RCC 7860 (cell line): ENCODE measurements at regions not wholly inside any gene's neighbourhood (a gene's known extent, or its start where the extent isn't known, plus 50 kb on each side); places are given as distances from the start of the nearest gene placed in this dataset.

Experiments
- DNase-seq: peaks from one replicate; pipeline ENCODE4 v3.0.0-alpha.2; 2015; ENCODE audit warnings: low spot score
- FAIRE-seq: peaks from 2 replicates; lab custom pipeline; 2012; peaks lifted over from hg19 to GRCh38; lab: Jason Lieb, UNC

GRCh38 chr6:91505199-91505598 lies 918.3 kb upstream of the MAP3K7 start:
- DNase-seq (no peak), FAIRE-seq (no peak)

- DNase-seq (no peak), FAIRE-seq (no peak)
Measured at GRCh38 chr6:91501930-91502329, 915.1 kb upstream of the MAP3K7 start.

DNA sequence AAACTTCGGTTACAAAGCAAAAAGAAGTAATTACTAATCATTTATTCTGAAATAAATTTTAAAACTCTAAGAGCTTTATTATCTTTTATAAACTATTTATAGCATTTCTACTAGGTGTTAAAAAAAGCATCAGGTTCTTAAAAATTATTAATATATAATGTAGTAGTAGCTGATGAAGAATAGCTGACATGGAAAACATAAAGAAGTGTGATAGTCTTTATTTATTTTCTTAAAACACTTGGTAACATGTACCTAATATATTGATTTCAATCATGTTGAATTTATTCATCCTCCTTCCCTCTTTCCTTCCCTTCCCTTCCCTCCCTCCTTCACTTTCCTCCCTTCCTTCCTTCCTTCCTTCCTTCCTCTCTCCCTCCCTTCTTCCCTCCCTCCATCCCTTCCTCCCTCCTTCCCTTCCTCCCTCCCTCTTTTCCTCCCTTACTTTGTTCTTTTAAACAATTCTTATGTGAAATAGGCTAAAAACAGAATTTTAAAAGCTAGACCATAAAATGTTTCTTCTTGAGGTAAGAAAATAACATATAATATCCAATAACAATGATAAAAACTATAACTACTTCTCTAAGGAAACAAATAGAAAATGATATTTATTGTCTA lies 913.9 kb upstream of the MAP3K7 start:
- FAIRE-seq (no peak), DNase-seq (no peak)

- no peak for FAIRE-seq
Measured at GRCh38 chr6:91498576-91498975, 911.7 kb upstream of the MAP3K7 start.

GRCh38 chr6:91497770-91498169 lies 910.9 kb upstream of the MAP3K7 start:
- DNase-seq (no peak), FAIRE-seq (no peak)

More at GRCh38 chr6:91498576-91498975, 911.7 kb upstream of the MAP3K7 start:
- no peak for DNase-seq

- FAIRE-seq (no peak), DNase-seq (no peak)
Measured at GRCh38 chr6:91490671-91491301, 903.9 kb upstream of the MAP3K7 start.

DNA sequence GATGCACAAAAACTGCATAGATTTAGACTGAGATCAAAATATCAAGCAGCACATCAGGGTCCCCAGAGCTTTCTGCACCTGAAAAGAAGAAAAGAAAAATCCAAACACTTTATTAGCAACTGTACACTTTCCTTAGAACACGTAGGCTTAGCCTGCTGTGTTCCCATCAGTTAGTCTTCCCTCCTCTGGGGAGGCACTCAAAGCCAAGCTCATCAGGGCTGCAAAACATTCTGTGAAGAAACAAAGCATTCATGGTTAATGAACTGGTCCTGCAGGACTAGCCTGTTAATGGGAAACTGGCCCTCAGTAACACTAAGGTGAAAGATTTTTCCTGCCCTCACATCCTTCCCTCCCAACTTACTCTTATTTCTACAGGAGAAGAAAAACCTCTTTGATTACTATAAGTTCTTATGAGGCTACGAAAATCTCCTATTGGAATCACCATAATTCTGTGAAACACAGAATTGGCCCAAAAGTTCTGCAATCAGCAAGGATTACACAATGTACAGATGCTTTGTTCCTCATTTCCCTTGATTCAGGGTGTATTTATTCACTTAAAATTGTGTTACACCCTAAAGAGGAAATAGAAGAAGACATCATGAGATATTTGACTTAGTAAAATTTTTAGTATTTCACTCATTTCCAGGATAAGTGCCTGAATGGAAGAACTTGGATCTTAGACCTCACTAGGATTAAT lies 901.0 kb upstream of the MAP3K7 start:
- DNase-seq: no peak

GRCh38 chr6:91486200-91486599 lies 899.3 kb upstream of the MAP3K7 start:
- FAIRE-seq: peak; percentile 5
- DNase-seq: no peak

More for the DNA sequence above, 901.0 kb upstream of the MAP3K7 start:
- FAIRE-seq: no peak

DNA sequence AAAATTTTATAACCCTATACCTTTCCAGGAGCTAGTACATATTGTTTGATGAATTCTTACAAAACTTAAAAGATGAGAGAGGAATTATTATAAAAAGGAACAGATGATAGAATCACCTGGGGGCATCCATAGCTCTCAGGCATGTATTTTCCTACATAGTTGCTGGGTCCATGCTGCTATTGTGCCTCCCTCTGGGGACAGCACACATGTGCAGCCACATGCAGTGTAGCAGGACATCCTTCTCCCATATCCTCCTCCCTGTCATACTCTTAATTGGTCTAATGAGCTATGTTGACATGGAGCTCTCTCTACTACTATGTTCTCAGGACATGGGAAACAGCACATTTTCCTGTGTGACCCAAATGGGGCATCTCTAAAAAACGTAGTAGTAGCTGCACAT lies 898.2 kb upstream of the MAP3K7 start:
- FAIRE-seq (no peak), DNase-seq (no peak)

GRCh38 chr6:91483415-91484105 lies 896.7 kb upstream of the MAP3K7 start:
- DNase-seq (no peak), FAIRE-seq (no peak)

GRCh38 chr6:91482498-91482897 lies 895.6 kb upstream of the MAP3K7 start:
- DNase-seq (no peak), FAIRE-seq (no peak)

DNA sequence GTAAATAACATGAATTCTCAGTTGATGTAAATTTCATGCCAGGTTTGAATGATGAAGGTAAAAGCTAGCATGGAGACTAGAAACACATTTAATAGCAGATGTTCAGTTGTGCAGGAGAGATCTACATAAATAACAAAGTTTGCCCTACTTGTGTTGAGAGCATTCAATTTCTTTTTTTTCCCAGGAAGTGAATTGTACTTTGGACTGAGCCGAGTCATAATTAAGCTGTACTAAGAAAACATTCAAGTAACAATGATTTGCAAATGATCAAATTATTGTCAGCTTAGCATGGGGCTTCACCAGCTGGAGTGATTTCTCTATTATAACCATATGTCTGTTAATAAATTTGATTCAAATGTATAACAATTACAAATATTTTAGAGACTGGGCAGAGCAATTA lies 893.5 kb upstream of the MAP3K7 start:
- no peak for DNase-seq
- no peak for FAIRE-seq

DNA sequence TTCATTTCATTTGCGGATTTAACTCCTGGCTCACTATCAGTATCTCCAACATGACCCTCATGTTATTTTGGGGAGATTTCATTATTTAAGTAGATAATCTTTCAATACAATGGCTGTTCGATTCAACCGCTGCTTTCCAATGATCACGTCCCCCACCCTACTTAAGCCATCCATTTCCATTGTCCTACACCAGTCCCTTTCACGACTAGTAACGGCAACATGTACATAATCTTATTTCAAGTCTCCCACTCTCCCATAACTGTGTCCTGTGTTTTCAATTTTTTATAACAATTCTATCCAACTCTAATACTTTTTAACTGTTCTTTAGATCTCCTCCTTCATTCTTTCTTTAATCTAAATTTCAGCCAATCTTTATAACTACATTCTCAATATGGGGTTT lies 890.8 kb upstream of the MAP3K7 start:
- FAIRE-seq (no peak), DNase-seq (no peak)

DNA sequence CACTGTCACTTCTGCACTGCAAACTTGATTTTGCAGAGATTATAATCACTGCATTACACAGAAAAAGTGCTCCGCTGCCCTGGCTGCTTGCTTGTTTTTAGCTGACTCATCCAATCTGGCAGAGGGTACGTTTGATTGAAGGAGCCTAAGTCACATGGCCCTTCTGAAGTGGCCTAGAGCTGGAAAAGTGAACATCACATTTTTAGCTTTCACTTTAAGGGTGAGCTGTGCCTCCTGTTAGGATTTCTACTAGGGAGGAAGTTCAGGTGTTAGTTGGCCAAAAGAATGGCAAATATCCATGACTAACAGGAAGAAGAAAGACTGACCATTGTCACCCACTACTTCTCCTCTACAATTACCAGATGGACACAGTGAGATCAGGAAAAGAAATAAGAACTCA lies 889.1 kb upstream of the MAP3K7 start:
- DNase-seq (peak; percentile 52), FAIRE-seq (no peak)

GRCh38 chr6:91465393-91465792 lies 878.5 kb upstream of the MAP3K7 start:
- DNase-seq (no peak), FAIRE-seq (no peak)

DNA sequence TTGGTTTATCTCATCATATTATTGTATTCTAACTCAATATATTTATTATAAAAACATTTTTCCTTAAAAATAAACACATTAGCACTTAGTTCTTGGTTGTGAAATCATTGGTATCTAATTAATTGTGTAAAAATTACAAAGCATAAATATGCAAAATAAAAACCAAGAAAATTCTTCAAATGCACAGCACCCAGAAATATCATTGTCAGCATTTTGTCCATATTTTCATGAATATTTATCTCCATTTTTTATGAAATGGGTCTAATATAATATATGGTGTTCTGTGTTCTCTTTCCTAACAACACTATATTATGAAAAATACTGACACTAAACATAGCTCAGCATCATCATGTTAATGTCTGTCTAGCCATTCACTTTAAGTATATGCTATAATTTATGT lies 877.8 kb upstream of the MAP3K7 start:
- DNase-seq (no peak), FAIRE-seq (no peak)

DNA sequence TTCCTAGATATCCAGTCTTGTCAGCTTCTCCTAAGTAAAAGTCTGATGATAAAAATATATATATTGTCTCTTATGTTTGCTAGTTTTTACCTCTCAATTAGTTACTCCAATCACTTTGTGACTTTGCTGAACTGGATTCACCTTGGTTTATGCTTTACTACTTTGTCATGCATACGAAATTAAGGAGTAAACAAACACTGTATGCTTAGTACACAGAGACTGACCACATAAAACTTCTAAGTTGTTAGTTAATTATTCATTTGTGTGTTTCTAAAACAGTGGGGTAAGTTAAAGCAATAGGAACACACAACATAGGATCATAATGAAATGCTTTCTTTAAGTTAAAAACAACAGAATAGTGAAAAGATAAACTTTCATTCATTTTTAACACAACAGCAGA lies 877.3 kb upstream of the MAP3K7 start:
- FAIRE-seq: no peak
- DNase-seq: no peak

GRCh38 chr6:91462241-91462640 lies 875.4 kb upstream of the MAP3K7 start:
- FAIRE-seq: no peak
- DNase-seq: no peak

- no peak for DNase-seq
- no peak for FAIRE-seq
Measured at GRCh38 chr6:91453224-91453878, 866.5 kb upstream of the MAP3K7 start.

GRCh38 chr6:91449539-91449938 lies 862.7 kb upstream of the MAP3K7 start:
- FAIRE-seq (no peak), DNase-seq (no peak)
